Suprapubic skin (tissue), 4 donors: ENCODE measurements at regions not wholly inside any gene's neighbourhood (a gene's known extent, or its start where the extent isn't known, plus 50 kb on each side); places are given as distances from the start of the nearest gene placed in this dataset.

Experiments
- CTCF ChIP-seq, 2 donors: fragments of 200-600 bp in 1 of 2; fragments of 450-650 bp in 1 of 2; sonication (generic) in 1 of 2; IDR thresholded peaks; one replicate each; pipeline ENCODE4 v1.5.1; 2016 to 2019; ENCODE audit warnings: antibody characterized with exemption in 2 of 2, mild to moderate bottlenecking in 1 of 2, moderate library complexity in 1 of 2
- POLR2A ChIP-seq, 2 donors: fragments of 450-650 bp; IDR thresholded peaks; one replicate each; pipeline ENCODE4 v1.6.1; 2017; ENCODE audit warnings: antibody characterized with exemption in 2 of 2, mild to moderate bottlenecking in 2 of 2, moderate library complexity in 2 of 2
- POLR2AphosphoS5 ChIP-seq, 3 donors: sonication (generic); formaldehyde crosslinking; IDR thresholded peaks; one replicate each; pipeline ENCODE4 v1.6.1; 2017; ENCODE audit warnings: antibody characterized with exemption in 3 of 3

GRCh38 chr1:218201601-218202000 lies 83.5 kb upstream of the RRP15 start:
- TF ChIP-seq CTCF (IDR thresholded peaks at IDR 0.05) (no peak), POLR2AphosphoS5 (IDR thresholded peaks at IDR 0.05) (no peak), POLR2A (IDR thresholded peaks at IDR 0.05) (no peak)
